ENCODE measurements at regions not wholly inside any gene's neighbourhood (a gene's known extent, or its start where the extent isn't known, plus 50 kb on each side); places are given as distances from the start of the nearest gene placed in this dataset.
A peak's percentile ranks its signal among the peaks of the same experiment; 100 is the strongest.
"Not testable (repeated sequence)": the region's sequence is repeated elsewhere in the genome, so short reads cannot be mapped to it uniquely, and the experiment has no call there.

GRCh38 chr22:33142282-33143055 lies 84.3 kb upstream of the SYN3 start:
- DNase-seq, result no peak

- DNase-seq, result no peak
These were observed 81.8 kb upstream of the SYN3 start for GRCh38 chr22:33139937-33140336.

- not testable (repeated sequence) for DNase-seq
These were observed 80.2 kb upstream of the SYN3 start for GRCh38 chr22:33138333-33138732.

- no peak for DNase-seq
These were observed 72.3 kb upstream of the SYN3 start for GRCh38 chr22:33130473-33130872.

- DNase-seq, result no peak
These were observed 71.4 kb upstream of the SYN3 start for GRCh38 chr22:33129621-33130020.

- peak in 3 of 56 donors; percentile 6 to 14 (median 10) for DNase-seq
These were observed 68.7 kb upstream of the SYN3 start for GRCh38 chr22:33126881-33127280.

- no peak for DNase-seq
These were observed 66.3 kb upstream of the SYN3 start for GRCh38 chr22:33124471-33124870.

- peak in 10 of 56 donors; percentile 3 to 91 (median 40) for DNase-seq
These were observed 64.3 kb upstream of the SYN3 start for GRCh38 chr22:33122439-33122838.

GRCh38 chr22:33119044-33119443 lies 60.9 kb upstream of the SYN3 start:
- no peak for DNase-seq

GRCh38 chr22:33117821-33118220 lies 59.6 kb upstream of the SYN3 start:
- DNase-seq, result no peak

GRCh38 chr22:33116841-33117547 lies 58.8 kb upstream of the SYN3 start:
- no peak for DNase-seq

GRCh38 chr22:33114565-33114964 lies 56.4 kb upstream of the SYN3 start:
- DNase-seq, result no peak

GRCh38 chr22:33112580-33112979 lies 54.4 kb upstream of the SYN3 start:
- DNase-seq, result no peak

- DNase-seq, result no peak
These were observed 53.3 kb upstream of the SYN3 start for GRCh38 chr22:33111491-33111890.

- peak in 7 of 56 donors; percentile 1 to 35 (median 12) for DNase-seq
These were observed 52.5 kb upstream of the SYN3 start for GRCh38 chr22:33110562-33111163.

GRCh38 chr22:33109514-33110430 lies 51.6 kb upstream of the SYN3 start:
- no peak for DNase-seq

GRCh38 chr22:33108037-33108436 lies 49.9 kb upstream of the SYN3 start:
- DNase-seq, result no peak

Measured in amygdala (tissue), 56 donors.